ENCODE measurements at regions not wholly inside any gene's neighbourhood (a gene's known extent, or its start where the extent isn't known, plus 50 kb on each side); places are given as distances from the start of the nearest gene placed in this dataset.
"Not testable (repeated sequence)": the region's sequence is repeated elsewhere in the genome, so short reads cannot be mapped to it uniquely, and the experiment has no call there.

GRCh38 chr4:62627141-62627540, 1427.0 kb downstream of the ADGRL3 start:
- DNase-seq: no peak

GRCh38 chr4:62622089-62622488, 1422.0 kb downstream of the ADGRL3 start:
- no peak for DNase-seq

GRCh38 chr4:62619971-62620370, 1419.8 kb downstream of the ADGRL3 start:
- no peak for DNase-seq

- DNase-seq: no peak
Measured at GRCh38 chr4:62618042-62618441, 1417.9 kb downstream of the ADGRL3 start.

- no peak for DNase-seq
Measured at GRCh38 chr4:62601737-62602136, 1401.6 kb downstream of the ADGRL3 start.

- not testable (repeated sequence) for DNase-seq
Measured at GRCh38 chr4:62595265-62595664, 1395.1 kb downstream of the ADGRL3 start.

- DNase-seq: no peak
Measured at GRCh38 chr4:62591756-62592155, 1391.6 kb downstream of the ADGRL3 start.

GRCh38 chr4:62588671-62589070, 1388.5 kb downstream of the ADGRL3 start:
- DNase-seq: no peak

- no peak for DNase-seq
Measured at GRCh38 chr4:62571494-62571893, 1371.4 kb downstream of the ADGRL3 start.

GRCh38 chr4:62560858-62561257, 1360.7 kb downstream of the ADGRL3 start:
- DNase-seq: no peak

GRCh38 chr4:62550121-62550520, 1350.0 kb downstream of the ADGRL3 start:
- DNase-seq: no peak

- no peak for DNase-seq
Measured at GRCh38 chr4:62549601-62550000, 1349.5 kb downstream of the ADGRL3 start.

GRCh38 chr4:62548765-62549164, 1348.6 kb downstream of the ADGRL3 start:
- DNase-seq: no peak

GRCh38 chr4:62548108-62548524, 1348.0 kb downstream of the ADGRL3 start:
- no peak for DNase-seq

GRCh38 chr4:62544428-62544827, 1344.3 kb downstream of the ADGRL3 start:
- no peak for DNase-seq

GRCh38 chr4:62543002-62543401, 1342.9 kb downstream of the ADGRL3 start:
- no peak for DNase-seq

GRCh38 chr4:62533573-62533972, 1333.4 kb downstream of the ADGRL3 start:
- DNase-seq: no peak

GRCh38 chr4:62531731-62532130, 1331.6 kb downstream of the ADGRL3 start:
- DNase-seq: no peak

- no peak for DNase-seq
Measured at GRCh38 chr4:62531264-62531663, 1331.1 kb downstream of the ADGRL3 start.

- no peak for DNase-seq
Measured at GRCh38 chr4:62528874-62529273, 1328.7 kb downstream of the ADGRL3 start.

GRCh38 chr4:62526671-62527070, 1326.5 kb downstream of the ADGRL3 start:
- no peak for DNase-seq

GRCh38 chr4:62523256-62523655, 1323.1 kb downstream of the ADGRL3 start:
- no peak for DNase-seq

- DNase-seq: no peak
Measured at GRCh38 chr4:62522273-62522672, 1322.1 kb downstream of the ADGRL3 start.

GRCh38 chr4:62517716-62518115, 1317.6 kb downstream of the ADGRL3 start:
- no peak for DNase-seq

GRCh38 chr4:62513306-62513705, 1313.2 kb downstream of the ADGRL3 start:
- no peak for DNase-seq

GRCh38 chr4:62512271-62512670, 1312.1 kb downstream of the ADGRL3 start:
- DNase-seq: no peak
